Stomach (tissue), 4 donors: ENCODE measurements at regions not wholly inside any gene's neighbourhood (a gene's known extent, or its start where the extent isn't known, plus 50 kb on each side); places are given as distances from the start of the nearest gene placed in this dataset.

ENCODE experiments used
- CTCF ChIP-seq, 7 experiments: fragments of 450-650 bp in 4 of 7; fragments of 200-600 bp in 3 of 7; sonication (generic) in 3 of 7; IDR thresholded peaks; one replicate each; pipeline ENCODE4 v1.5.1; 2016 to 2019; ENCODE audit warnings: antibody characterized with exemption in 7 of 7, control low read depth in 2 of 7, mild to moderate bottlenecking in 1 of 7
- EP300 ChIP-seq: sonication (generic); formaldehyde crosslinking; IDR thresholded peaks from one replicate; pipeline ENCODE4 v1.6.1; 2017; ENCODE audit warnings: antibody characterized with exemption
- POLR2A ChIP-seq, 4 donors: fragments of 450-650 bp; IDR thresholded peaks; one replicate each; pipeline ENCODE4 v1.6.1; 2016; ENCODE audit warnings: antibody characterized with exemption in 4 of 4, control low read depth in 2 of 4, mild to moderate bottlenecking in 1 of 4, moderate library complexity in 1 of 4
- POLR2AphosphoS5 ChIP-seq, 3 donors: sonication (generic); formaldehyde crosslinking; IDR thresholded peaks; one replicate each; pipeline ENCODE4 v1.6.1; 2016; ENCODE audit warnings: antibody characterized with exemption in 3 of 3

- TF ChIP-seq POLR2A (IDR thresholded peaks at IDR 0.05) (no peak), CTCF (IDR thresholded peaks at IDR 0.05) (no peak), POLR2AphosphoS5 (IDR thresholded peaks at IDR 0.05) (no peak), EP300 (no peak)
These were observed 430.5 kb upstream of the ANO3 start for GRCh38 chr11:25901415-25901814.
